NCI-H1930 (cell line): ENCODE measurements at regions not wholly inside any gene's neighbourhood (a gene's known extent, or its start where the extent isn't known, plus 50 kb on each side); places are given as distances from the start of the nearest gene placed in this dataset.

ENCODE experiments used
- DNase-seq, 2 experiments: peaks; one replicate each; lab custom pipeline; 2025; lab: John Stamatoyannopoulos, UW

DNA sequence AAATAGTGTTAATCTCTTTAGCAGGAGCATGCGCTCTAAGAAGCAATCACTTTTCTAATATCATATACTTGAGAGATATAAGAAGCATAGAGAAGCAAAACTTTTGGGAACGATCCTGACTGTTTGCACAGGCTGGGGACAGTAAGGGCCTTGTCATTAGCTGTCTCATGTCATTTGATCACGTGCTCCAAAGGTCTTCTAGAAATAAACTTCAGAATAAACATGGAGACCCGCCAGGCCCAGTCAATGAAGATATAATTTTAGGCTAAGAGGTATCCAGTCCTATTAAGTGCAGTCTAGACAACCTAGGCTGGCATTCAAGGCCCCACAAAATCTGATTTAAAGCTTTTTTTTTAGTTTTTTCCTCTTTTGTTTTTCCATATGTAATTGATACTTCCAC, 111.0 kb upstream of the APC start:
- DNase-seq = no peak

DNA sequence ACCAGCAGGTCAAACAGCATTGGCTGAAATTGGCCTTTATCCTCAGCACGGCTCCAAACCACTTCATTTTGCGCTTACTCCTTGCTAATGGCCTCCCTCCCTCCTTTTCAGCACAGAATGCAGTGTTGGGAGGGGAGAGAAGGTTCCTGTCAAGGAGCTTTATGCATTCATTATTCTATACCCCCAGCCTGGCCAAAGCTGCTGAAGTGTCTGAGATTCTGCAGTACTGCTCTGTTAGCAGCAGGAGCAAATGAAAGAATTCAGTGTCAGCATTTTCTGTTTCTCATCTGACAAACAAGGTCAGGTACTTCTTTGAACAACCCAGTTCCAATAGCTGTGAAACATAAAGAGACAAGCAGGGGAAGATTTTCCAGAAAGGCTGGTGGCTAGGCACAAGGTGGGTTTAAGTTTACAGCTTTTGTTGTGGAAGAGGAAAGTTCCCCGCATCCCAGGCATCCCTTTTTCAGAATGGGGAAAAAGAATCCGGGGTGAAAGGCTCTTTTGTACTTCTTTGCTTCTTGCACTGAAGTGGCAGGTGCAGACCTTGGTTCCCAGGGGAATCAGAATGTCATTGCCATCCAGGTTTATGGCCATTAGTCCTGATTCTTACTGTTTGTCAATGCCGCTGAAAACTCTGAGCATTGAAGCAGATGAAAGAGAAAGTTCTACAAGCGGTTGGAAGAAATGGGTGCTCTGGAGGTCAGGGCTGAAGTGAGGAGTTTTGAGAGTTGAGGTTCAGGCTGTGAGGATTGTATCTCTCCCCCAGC, 109.3 kb upstream of the APC start:
- no peak for DNase-seq

DNA sequence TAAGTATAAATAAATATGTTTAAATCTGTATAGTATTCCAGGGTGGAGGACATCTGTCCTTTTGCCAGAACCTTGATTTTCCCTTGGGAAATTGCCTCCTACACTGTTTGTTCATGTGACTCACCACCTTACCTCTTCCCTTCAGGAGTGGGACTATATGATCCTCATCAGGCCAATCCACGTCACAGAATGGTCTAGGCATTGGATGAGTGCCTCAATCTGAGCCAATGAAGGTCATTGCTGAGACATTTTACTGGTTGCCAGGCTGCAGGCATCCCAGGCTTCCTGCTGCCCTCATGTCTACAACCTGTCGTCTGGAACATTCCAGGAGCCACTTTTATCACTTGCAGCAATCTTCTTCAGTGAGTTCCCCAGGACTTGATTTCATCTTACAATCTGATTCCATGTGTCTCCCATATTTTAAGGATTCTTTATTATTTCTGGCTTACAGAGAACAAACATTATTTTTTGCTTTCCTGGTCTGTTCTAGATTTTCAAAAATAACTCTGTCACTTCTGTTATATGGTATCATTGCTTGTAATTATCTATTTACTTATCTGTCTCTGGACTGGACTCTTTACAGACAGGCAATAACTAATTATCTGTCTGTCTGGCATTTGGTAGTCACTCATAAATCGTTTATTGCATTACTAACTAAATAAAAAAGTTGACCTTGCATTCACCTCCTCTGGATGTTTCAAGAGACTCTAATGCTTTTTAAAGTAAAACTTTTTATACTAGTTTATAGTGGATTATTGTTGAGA, 107.3 kb upstream of the APC start:
- no peak for DNase-seq

DNA sequence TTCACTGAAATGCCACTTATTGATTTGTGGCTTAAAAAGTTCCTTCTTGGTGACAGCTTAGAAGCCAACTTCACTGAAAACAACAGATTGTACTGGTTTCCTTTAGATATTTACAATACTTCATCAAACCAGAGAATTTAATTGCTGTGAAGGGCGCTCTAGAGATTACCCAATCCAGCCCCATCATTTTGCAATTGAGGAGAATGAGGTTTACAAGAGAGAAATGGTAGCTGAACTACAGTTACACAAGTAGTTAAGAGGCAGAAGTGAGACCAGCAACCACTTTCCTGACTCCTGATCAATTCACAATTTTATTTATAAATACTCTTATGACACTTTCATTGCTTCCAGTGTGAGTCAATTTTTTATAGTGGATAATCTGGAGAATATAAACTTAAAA, 103.5 kb upstream of the APC start:
- DNase-seq = no peak

DNA sequence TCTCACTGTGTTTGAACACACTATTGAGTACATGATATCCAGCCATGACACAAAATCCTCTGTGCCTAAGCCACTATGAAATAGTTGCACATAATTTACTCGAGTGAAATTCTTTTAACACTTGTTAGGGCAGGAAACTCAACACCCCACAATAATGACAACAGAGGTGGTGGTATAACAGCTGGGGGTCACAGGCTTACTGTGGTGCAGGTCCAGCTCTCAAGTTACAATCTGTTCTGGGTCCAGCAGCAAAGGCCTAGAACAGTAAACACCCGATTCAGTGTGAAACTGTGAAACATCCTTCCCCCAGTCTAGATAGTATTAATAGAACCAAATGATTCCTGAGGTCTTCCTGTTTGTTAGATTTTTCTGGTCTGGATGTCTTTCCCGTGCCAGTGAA, 102.9 kb upstream of the APC start:
- no peak for DNase-seq

DNA sequence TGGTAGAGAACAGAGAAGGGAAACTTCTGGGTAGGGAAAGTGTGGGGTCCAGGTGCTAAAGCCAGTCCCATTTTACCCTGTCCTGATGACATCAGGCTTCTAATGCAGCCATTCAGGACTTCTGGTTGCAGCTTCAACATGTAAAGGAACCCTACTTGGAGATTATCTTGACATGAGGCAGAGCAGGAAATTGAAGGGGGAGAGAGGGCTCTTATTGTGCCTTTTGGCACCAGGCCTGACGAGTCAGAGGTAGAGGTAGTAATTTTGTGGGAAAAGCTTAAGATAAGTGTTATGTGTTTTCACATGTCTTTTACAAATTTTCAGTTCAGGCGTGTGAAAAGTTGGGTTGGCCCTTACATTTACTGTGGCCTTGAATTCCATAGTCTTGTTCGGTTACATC, 102.4 kb upstream of the APC start:
- no peak for DNase-seq

DNA sequence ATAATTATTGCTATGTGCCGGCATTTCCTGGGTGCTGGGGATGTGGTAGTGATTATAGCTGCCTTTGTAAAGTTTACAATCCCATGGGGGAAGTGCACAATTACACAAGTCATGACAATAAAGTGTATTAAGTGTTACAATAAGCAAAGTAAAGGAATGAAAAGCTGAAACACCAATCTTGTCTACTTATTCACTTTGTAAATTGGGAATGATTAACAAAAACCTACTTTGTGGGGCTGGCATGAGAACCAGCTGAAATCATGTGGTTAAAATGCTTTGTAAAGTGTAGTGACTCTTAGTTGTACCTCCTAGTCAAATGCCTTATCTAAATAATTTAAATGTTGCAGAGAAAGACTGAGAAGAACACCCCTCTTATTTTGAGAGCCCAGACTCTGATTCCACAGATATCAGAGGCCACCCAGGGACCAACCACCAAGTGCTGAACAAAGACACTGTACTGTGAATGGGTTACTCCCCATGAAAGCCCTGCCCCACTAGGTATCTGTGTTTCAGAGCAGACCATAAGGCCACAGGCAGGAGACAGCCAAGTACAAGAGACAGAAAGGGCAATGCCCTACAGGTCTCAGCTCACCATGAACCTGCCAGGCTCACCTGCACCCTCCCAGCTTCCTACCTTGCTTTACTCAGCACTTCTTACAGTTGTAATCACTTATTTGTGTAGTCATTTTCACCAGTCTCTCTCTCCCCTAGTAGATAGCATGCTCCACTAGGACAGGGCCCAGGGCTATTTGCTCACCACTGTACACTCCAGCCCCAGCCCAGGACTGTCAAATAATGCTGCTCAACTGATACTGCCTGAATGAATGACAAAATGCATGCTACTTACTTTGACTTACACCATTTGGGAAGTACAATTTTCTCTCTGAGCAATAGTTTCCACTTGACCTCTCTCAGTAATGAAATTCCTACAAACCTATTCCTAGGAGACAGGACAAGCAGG, 101.6 kb upstream of the APC start:
- DNase-seq = no peak

DNA sequence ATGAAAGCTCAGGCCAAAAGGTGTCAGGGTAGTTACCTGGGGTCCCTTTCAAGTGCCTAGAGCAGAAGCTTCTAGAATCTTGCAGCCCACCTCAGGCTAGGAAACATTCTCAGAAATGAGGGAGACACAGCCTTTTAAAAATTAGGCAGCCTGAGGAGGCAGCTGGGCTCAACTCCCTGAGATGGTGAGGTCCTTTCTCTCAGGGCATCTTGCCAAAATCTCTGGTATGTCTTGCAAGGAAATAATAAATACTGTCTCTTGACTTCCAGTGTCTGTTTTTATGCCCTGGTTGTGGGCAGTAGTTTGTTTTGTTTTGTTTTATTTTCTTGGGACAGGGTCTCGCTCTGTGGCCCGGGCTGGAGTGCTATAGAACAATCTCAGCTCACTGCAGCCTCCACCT, 100.9 kb upstream of the APC start:
- no peak for DNase-seq

DNA sequence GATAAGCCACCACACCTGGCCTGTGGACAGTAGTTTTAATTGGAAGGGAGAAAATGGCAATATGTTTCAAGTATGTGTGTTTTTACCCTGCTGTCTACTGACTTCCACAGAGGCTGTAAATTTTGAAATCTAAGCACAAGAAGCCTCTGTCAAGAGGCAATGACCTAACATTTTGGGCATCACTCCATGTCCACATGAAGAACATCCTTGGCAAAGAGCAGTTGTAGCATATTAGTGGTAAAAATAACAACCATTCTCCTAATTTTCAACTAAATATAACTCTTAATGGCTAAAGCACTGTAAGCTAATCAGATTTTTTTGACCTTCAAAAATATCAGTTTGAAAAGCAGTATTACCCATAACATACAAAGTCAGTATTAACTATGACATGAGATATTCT, 100.3 kb upstream of the APC start:
- DNase-seq = no peak

DNA sequence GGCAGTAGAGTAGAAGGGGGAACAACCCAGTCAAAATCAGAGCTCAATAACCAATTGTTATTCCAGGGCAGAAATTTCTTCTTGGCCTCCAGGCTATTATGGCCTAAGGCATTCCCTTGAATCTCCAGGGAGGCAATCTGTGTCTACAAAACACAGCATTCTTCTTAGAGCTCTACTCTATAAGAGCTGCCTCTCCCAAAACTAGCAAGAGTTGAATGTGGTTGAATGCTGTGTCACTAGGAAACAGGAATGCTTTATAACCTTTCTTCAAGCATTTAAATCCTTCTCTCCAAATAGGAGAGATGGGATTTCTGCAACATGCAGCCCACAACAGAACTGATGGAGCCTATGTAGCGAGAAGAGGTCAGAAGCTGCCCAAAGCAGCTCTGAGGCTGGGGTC, 97.1 kb upstream of the APC start:
- DNase-seq = no peak

DNA sequence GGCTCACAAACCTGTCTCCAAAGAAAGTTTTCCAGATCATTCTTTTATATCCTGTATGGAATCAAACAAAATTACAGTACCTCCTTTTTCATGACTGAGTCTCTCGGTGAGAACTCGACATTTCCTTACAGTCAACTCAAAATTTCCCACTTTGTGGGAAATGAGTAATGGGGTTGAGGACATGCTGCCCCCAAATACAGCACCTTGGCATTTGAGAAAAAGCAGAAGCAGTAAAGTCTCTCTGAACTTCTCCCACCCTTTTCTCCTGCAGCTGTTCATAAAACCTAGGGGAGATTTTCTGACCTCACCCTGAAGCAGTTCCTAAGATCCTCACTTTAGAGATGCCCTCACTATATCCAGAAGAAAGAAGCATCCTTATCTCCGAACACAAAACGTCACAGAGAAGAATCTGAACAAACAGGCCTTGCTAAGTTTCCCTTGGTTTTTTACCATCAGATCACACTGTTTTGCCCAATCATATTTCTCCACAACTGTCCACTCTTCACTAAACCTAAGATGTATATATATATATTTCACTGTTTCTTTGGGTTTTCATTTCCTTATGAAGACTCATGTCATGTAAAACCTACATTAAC, 96.1 kb upstream of the APC start:
- no peak for DNase-seq

DNA sequence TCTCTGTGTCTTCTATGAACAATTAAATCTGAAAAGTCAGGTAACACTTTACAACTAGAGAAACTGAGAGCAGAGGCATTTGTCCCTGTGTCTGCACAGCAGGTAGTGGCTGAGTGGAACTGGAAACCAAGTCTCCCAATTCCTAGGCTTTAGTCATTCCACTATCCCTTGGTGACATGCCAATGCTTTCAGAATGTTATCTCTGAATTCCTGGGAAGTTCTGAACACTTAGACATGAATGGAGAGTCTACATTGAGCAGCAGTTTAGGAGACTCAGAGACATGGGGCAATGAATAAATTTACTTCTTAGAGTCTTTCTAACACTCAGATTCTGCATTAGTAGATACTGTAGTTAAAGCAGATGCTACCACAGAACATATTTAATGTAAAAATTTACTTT, 94.8 kb upstream of the APC start:
- no peak for DNase-seq

DNA sequence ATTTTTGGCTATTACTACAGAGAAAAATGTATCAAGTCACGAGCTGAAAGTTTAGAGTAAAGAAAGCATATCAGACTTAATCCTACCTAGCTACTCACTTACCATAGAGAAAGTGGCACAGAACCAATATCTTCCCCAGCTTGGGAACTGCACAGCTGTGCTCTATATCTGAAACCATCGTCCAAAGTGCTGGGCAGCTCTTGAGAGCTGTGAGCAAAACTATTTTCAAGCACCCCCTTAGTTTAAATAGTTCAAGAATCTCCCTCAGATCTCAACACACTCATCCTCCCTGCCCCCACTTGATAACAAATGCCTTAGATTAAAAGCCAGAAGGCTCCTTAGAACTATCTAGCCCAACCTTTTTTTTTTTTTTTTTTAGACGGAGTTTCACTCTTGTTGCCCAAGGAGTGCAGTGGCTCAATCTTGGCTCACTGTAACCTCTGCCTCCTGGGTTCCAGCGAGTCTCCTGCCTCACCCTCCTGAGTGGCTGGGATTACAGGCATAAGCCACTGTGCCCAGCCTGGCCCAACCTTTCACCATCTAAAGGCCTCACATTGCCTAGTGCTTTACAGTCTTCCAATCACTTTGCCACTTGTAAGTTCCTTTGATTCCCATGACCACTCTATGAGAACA, 94.2 kb upstream of the APC start:
- no peak for DNase-seq

DNA sequence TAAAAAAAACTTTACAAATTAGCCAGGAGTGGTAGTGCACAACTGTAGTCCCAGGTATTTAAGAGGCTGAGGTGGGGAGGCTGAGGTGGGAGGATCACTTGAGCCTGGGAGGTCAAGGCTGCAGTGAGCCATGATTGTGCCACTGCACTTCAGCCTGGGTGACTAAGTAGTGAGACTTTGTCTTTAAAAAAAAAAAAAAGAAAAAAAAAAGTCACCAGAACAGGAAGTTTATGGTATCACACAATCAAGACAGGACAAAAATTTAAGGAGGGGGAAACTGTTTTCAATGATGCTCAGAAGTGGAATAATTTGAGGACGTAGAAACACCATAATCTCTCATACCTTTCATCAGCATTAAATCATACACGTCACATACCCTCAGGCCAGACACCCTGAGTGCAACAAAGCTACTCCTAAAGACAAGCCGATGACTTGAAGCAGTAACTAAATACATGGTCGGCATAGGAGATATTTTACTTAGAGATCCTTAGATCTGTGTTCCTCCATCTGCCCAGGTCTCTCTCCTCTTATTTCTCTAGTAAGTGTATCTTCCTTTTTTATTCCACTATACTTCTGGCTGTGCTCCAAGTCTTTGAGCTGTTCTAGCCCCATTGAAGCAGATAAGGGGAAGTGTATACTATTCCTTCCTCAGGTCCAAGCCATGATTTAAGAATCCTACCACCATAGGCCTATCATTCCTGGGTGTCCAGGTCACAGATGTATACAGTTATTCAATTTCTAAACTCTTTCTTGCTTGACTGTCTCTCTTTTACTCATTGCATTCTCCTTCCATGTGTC, 91.3 kb upstream of the APC start:
- DNase-seq = no peak

DNA sequence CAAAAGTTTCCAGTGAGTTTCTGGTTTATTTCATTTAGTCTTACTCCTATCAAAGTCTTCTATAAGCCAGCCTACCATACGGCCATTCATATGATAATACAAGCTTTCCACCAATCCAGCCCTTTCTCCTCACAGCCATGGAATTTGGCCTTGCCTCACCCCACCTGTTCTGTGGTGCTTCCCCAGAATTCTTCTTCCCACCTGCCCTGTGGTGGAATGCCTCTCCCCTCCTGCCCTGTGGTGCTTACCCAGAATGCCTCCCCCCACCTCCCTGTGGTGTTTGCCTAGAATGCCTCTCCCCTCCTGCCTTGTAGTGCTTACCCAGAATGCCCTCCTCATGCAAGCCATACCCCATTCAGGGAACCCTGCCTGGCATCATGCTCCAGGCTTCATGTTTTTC, 90.3 kb upstream of the APC start:
- DNase-seq = no peak

DNA sequence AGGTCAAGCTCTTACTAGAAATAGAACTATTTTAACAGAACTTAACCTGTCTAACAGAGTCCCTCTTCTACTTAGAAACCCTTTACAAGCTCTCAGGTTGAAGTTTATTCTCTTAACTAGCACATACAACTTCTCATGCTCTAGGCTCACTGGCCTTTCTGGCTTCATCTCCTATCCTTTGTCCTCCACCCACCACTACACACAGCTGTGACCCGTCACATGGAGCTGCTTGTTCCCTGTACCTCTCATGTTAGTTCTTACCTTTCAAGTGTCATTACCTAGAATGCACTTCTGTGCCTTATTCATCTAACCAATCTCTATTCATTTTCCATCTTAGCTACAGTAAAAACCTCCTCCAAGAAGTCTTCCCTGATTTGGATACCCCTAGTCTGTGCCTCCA, 89.4 kb upstream of the APC start:
- no peak for DNase-seq

DNA sequence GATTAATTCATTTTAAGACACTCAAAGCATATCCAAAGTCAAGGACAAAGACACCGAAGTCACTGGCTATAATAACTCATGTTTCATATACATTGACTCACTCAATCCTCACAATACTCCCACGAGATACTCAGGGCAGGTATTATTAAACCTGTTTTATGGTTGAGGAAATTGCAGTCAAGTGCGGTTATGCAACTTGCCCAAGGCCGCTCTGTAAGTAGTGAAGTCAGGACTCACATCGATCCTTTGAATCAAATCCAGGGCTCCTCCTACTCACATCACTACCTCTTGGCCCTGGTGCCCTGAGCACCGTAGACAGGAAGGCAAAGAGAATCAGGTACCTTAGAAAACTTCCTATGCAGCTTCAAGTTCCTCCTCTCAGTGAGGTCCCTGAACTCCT, 87.8 kb upstream of the APC start:
- no peak for DNase-seq

DNA sequence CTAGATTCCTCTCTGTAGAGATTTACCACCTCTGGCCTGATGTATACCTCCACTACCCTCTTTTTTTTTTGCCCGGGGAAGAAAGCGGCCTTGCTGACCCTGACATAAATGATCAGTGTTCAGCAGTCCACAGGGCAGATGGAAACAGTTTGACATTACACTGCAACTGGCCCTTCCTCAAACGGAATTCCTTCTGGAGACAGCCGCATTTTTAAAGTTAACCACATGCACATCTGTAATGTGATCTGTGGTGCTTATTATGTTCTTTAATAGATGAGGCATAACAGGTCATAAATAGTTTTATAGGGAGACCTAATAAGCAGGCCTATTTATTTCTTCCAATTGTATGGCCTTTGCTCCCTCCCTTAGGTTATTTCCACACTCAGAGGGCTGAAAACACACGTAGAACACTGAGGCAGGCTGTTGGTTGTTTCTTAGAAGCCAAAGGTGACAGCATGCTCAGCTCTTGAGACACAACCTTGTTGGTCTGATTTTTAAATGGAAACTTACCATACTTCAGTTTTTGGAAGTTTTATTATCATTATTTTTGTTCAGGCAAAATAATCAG, 84.0 kb upstream of the APC start:
- no peak for DNase-seq

DNA sequence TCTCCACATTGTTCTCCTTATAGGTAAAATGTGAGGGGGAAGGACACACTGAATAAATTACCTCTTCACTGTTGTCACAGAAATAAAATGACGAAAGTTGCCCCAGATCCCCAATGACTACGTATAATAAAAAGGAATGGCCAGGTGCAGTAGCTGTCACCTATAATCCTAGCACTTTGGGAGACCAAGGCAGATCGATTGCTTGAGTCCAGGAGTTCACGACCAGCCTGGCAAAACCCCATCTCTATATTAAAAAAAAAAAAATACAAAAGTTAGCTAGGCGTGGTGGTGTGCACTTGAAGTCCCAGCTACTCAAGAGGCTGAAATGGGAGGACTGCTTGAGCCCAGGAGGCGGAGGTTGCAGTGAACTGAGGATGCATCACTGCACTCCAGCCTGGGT, 82.2 kb upstream of the APC start:
- DNase-seq = no peak

DNA sequence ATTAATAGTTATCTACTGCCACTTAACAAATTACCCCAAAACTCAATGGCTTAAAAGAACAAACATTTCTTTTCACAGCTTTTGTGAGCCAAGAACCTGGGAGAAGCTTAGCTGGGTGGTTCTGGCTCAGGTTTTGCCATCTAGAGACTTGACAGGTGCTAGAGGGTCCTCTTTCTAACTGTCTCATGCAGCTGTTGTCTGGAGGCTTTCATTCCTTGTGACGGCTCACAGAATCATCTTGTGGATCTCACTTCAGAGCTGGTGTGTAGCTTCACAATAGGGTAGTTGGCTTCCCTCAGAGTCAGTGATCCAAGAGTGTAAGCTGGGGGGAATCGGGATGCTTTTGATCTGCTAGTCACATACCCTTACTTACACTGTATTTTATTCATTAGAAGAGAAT, 81.2 kb upstream of the APC start:
- no peak for DNase-seq

DNA sequence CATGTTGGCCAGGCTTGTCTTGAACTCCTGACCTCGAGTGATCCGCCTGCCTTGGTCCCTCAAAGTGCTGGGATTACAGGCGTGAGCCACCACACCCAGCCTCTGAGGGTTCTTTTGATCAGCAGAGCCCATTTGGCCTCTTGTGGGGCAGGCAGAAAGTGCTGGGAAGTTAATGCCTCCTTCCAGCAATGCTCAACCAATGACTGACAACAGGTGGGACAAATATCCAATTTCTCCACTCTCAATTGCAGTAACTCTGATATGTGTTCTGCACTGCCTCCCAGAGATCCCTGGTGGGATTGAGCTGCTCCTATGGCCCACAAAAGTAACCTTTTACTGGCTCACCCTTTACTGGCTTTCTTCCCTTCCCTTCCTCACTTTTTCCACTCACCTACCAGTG, 79.9 kb upstream of the APC start:
- DNase-seq = no peak
